Activated CD4-positive, alpha-beta T cell treated with anti-CD3 and anti-CD28 coated beads for 24 hours (primary cell): ENCODE measurements at regions not wholly inside any gene's neighbourhood (a gene's known extent, or its start where the extent isn't known, plus 50 kb on each side); places are given as distances from the start of the nearest gene placed in this dataset.
"Not testable (repeated sequence)": the region's sequence is repeated elsewhere in the genome, so short reads cannot be mapped to it uniquely, and the experiment has no call there.

Source experiments
- DNase-seq, 2 donors: peaks; one replicate each; pipeline ENCODE4 v3.0.0-alpha.2; 2020; ENCODE audit warnings: low read depth in 2 of 2

DNA sequence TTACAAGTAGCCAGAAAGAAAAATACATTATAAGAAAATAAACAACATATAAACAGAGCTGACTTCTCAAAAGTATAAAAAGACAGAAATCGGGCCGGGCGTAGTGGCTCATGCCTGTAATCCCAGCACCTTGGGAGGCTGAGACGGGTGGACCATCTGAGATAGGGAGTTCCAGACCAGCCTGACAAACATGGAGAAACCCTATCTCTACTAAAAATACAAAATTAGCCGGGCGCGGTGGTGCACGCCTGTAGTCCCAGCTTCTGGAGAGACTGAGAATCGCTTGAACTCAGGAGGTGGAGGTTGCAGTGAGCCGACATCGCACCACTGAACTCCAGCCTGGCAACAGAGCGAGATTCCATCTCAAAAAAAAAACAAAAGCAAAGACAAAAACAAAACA, 373.3 kb upstream of the ARPP21 start:
- DNase-seq: not testable (repeated sequence)

DNA sequence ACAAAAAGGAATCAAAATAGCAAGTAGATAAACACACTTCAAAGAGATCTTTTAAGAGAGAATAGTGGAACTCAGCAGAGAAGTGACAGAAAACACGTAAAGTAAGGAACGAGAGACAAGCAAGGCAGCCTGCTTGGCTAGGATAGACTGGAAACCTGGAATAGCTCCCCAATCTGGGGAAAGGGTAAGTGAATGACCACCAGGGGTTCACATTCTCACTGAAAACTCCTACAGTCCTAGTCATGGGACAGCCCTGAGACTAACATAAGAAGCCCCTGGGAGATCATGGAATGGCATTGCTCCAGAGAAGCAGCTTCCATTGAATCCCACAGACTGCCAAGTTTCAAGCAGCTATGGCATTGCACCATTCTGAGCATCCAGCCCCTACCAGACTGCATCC, 363.6 kb upstream of the ARPP21 start:
- no peak for DNase-seq

DNA sequence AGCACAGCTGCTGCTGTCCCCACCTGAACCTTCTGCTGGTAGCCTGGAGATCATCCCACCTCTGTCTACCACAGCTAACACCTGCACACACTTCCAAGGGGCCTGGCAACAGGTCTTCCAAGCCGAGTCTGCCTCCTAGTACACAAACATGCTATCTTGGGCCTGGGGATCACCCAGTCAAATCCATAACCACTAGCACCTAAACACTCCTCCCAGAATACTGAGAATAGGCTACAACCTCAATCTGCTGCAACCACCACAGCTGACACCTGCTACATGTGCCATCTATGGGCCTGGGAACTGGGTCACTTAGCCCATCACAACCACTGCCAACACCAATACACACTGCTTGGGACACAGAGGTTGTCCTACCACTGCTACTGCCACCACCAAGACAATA, 362.8 kb upstream of the ARPP21 start:
- DNase-seq: no peak

DNA sequence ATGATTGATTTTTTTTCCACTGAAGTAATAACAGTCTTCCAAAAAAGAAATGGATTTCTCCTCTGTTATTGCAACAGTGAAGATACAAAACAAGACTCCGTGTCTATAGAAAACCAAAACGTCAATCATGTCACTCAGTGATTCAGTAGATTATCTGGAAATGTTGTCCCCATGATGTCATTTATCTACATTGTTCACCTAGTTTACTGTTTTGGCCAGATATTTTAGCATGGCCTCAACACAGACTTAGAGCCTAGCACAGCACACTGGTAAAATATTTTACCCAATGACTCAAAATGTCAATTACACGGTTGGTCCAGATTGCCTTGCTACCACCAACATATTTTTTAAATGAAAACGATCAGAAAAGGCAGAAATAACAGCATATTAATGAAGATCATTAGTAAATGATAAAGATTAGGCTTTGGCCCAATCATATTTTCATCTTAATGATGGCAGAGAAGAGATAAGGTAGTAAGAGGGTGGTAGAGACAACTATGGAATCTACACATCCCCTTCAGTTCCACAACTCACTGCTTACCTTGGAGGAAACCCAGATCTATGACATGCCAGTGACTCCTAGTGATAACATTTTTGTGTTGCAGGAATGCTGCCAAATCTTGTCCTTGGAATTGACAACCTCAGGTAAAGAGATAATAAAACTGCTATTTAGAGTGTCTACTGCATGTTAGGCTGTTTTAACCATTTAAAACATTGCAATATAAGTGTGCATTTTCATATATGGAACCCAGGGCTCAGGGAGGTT, 347.7 kb upstream of the ARPP21 start:
- DNase-seq: no peak

DNA sequence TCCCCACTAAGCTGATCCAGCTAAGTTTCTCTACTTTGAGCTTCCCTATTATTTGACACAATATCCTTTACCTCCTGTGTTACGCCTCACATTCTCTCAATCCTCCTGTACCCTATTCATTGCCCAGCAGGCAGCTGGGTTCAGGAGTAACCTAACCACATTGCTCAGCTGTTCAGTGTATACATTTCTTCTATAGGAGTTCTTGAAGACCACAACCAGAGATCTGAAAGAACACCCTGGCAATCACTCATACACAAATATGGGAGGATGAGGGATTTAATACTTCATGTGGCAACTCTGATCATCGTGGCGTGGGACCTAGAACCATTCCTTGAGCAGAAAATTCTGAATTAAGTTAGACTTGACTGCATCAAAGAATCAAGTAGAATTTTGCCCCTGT, 346.8 kb upstream of the ARPP21 start:
- DNase-seq: no peak

DNA sequence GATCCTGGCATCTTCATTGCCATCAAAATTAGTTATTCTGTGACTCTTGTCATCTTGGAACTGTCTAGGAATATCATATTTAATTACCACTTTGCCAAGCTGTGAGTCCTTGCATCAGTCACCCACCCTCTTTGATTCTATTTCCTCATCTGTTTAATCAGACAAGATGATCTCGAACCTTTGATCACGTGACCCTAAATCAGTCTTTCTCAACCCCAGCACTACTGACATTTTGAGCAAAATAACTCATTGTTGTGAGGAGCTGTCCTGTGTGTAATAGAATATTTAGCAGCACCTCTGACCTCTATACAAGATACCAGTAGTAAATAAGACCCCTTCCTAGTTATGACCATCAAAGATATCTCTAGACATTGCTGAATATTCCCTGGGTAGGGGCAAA, 343.4 kb upstream of the ARPP21 start:
- no peak for DNase-seq

DNA sequence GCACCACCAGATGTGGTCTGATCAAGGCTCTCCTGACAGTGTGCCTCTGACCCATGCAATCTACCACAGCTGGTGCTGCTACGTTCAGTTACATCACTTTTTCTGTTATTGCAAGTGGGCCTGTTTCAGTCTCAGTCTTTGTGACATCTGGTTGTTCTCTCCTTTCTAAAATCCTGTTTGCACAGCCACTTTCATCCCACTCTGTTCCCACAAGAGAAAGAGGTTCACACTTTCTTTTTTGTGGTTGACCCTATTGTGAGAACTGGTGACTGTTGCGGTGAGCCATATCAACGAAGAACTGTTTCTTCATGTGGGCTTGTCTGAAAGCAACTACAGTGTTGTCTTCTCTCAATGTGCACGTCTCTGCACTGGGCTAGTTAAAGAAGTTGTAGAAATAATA, 342.8 kb upstream of the ARPP21 start:
- no peak for DNase-seq

DNA sequence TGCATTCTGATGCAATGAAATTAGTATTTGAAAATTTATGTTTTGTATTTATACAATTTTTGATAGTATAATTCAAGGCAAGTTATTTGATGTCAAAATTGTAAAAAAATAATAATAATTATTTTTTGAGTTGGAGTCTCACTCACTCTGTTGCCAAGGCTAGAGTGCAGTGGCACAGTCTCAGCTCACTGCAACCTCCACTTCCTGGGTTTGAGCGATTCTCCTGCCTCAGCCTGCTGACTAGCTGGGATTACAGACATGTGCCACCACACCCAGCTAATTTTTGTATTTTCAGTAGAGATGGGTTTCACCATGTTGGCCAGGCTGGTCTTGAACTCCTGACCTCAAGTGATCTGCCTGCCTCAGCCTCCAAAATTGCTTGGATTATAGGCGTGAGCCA, 342.4 kb upstream of the ARPP21 start:
- DNase-seq: not testable (repeated sequence)

DNA sequence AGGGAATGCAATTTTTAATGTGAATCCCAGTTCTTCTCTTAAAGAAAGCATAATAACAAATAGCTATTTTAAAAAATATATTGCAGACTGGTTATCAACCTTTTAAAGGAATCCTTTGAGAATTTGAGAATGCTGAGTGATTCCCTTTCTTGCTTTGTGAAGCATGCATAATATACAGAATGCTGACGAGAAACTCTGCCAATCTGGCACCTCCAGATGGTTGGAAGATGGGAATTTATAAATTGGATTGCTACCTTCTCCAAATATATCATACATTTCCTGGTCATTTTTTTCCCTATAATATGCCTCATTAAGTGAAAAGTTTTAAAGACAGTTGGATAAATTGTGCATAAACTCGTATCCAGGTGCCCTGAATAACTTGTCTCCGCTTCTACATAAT, 333.9 kb upstream of the ARPP21 start:
- DNase-seq: no peak

DNA sequence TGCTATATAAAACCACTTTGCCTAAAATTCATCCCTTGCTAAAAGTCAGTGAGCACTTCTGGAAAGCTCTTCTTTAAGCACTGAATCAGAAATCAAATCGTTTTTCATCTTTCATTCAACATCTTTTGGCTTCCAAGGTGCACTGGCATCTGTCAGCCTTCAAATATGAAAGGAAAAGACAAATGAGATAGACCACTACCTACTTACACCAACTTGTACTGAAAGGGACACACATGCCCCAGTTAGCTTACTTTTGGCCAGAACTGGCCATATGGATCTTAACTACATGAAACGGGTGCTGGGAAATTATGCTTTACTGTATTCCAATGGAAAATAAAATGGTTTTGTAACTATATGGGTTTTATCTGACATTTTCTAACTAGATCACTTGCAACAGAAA, 332.0 kb upstream of the ARPP21 start:
- DNase-seq: no peak

DNA sequence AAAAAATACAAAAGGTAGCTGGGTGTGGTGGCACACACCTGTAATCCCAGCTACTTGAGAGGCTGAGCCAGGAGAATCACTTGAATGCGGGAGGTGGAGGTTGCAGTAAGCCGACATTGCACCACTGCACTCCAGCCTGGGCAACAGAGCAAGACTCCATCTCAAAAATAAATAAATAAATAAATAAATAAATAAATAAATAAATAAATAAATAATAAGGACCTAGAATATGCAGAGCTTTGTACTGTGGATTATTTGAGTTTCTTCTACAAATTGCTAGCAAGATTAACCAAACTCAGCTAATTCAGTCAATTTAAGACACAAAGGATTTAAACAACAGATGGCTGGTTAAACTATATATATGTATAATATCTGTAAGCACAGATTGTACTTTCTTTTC, 322.5 kb upstream of the ARPP21 start:
- not testable (repeated sequence) for DNase-seq

DNA sequence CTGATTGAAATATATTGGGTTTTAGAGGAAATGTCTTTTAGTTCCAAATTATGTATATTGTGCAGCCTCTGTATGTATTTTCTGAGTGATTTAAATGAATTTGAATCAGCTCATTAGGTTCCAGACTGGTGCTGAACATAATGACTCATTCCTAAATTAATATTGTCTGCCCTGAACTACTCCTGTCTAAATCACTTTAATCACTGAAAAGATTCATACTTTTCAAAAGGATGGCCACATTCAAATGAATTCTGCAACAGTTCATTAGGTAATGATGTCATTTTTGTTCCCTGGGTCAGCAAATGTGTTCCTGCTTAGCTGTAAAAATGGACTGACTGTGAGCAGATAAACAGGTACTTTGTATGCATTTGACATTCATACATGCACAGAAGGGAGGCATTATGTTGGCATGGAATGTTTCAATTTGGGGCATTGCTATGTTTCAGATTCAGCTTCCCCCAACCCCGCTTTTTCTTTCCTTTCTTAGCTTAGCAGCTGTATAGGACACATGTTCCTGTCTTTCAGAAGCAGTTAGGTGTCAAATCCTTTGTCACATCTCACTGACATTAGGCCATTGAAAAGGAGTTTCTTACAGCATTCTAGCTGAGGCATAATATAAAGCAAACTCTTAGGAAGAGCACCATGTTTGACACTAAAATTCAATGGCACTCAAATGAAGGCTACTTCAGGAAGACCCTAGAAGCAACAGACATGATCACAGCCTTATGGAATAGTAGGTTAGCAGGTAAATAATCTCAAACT, 318.5 kb upstream of the ARPP21 start:
- DNase-seq: no peak

DNA sequence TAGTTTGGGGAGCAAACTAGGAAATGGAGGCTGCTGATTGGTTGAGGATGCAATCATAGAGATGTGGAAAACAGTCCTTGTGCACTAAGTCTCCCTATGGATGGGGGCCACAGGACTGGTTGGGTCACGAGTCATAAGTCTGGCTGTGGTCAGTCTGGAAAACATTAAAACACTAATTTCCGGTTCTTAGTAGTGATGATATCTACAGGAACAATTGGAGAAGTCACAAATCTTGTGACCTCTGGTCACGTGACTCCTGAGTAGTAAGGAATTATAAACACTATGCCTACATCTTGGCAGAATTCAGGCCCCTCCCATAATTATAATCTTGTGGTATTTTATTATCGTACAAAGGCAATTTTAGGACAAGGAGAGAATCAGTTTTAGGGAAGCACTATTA, 317.3 kb upstream of the ARPP21 start:
- no peak for DNase-seq

DNA sequence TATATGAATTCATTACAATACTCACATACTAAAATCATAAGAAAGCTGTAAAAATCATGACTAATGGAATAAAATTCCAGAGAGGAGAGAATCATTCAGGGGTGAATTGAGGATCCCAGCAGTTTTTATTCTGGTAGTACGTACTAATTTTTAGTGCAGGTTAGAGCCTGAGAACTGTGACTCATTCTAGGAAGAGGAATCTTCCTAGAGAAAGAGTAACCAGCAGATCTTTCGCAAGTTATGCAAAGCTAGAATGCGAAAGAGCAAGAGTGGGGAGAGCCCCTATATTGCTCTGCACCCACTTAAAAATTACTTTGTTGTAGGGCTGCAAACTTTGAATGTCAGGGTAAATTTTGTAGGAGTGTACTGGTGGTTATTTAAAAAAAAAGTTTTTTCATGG, 303.6 kb upstream of the ARPP21 start:
- no peak for DNase-seq

DNA sequence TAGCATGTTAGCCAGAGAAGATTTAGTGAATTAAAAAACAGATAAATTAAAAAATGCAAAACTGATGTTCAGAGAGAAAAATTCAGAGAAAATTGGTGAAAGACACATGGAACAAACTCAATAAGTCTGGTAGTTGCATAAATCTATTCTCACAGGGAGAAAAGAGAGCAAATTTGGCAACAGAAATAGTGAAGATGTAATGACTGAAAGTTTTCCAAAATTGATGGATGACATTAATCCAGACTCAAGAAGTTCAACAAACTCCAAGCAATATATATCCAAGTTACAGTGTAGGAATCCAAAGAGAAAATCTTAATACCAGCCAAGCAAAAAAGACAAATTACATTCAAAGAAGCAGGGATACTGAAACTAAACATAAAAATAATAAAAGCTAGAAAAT, 302.7 kb upstream of the ARPP21 start:
- DNase-seq: no peak

DNA sequence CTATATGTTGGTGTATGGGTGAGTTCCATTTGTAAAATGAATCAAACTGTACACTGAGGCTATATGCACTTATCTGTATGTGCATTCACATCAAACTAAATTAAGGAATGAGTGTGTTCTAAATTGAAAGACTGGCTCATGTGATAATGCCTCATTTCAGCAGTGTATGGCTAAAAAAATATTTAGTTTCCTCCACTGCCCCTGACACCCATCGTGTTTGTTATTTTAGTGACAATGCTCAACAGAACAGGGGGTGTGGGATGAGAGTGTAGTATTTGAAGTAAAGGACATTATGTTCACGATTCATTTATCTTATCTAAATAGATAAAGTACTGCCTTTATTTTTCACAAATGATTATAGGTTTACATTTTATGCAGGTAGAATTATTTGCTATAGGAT, 301.1 kb upstream of the ARPP21 start:
- no peak for DNase-seq

DNA sequence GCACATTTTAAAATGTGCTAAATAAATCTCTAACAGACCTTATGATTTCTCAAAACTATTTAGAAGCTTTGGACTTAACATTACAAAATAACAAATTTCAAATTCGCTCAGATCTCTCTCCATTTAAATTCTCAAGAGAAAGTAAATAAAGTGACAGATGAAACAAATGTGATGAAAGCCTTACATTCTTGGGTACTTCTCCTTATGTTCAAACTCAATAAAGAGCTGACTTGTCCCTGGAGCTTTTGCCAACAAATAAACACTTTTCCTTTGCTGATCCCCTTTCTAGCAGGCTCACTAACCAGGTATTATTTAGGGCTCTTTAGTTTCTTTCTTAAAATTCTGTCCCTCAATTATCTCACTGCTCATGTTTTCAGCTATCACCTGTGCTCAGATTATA, 259.1 kb upstream of the ARPP21 start:
- DNase-seq: no peak

DNA sequence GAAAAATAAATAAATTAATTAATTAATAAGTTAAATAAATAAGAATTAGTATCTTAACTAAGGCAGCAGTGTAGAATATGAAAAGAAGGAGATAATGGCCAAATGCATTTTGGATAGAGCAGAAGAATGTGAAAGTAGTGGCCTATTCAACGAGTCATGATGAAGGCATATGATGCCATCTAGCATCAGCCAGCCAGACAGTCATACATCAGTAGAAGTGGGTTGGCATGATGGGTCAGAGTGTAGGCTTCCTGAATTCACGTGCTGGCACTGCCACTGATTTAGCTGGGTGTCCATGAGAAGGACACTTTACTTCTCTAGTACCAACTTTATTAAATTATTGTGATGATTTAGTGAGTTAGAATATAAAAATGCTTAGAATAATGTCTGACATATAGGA, 256.1 kb upstream of the ARPP21 start:
- no peak for DNase-seq

DNA sequence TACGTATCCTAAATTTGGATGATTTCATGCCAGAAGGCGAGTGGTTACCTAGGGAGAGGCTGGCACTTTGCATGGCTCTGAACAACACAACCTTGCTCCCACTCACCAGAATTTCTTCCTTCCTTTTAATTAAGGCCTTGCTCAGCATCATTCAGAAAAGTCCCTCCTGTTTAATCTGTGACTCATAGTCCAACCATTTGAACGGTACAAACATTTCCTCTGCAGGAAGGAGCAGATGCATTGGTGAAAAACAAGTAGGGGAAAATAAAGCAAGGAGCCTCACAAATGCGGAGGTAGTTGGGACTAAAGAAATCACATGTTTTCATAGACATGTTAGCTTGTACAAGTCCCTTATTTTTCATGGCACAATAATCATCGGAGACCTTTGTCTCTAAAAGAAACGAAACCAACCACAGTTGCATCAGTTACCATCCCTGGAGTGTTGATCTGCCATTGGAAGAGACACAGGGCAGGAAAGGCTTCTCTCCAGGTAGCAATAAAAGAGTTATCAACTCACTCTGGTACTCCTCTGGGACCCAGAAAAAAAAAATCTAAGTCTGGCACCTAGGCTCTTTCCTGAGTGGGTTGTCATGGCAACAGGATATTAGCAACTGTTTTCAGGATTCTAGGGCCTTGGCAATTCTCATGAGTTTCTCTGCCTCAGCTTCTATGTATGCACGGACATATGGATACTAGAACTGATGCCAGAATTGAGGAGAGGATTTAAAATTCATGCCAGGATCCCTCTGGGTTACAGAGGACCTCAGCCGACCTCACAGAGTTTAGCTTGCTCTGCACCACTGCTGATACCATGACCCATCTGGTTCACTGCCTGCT, 255.4 kb upstream of the ARPP21 start:
- DNase-seq: no peak

DNA sequence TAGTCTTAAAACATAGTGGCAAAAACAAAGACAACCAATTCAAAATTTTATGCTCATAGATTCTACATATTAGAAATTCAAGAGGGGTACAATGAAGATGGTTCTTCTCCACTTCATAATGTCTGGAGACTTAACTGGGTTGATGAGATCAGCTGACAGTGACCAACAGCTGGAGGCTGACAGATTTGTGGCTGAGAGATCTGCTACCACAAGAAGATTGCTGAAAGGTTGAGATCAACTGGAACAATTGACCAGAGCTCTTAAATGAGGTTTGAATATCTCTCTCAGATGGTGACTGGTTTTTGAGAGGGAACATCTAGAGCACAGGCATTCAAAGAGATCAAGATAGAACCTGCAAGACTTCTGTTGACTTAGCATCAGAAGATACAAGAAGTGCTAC, 254.1 kb upstream of the ARPP21 start:
- no peak for DNase-seq

DNA sequence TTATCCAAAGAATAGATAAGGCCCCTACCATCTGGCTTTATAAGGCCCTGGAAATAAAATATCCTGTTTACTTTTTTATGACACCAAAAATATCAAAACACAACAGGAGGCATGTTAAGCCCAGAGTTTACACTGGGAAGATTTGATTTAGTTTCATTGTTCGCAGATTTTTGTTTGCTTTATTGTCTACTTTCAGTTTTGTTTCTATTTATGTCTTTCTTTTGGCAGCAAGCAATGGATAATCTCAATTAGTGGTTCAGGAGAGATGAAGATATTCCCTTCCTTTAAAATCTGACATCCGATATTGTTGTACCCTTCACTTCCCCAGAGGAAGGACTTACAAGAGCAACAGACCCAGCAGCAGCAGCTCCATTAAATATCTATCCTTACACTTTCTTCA, 249.4 kb upstream of the ARPP21 start:
- DNase-seq: no peak

DNA sequence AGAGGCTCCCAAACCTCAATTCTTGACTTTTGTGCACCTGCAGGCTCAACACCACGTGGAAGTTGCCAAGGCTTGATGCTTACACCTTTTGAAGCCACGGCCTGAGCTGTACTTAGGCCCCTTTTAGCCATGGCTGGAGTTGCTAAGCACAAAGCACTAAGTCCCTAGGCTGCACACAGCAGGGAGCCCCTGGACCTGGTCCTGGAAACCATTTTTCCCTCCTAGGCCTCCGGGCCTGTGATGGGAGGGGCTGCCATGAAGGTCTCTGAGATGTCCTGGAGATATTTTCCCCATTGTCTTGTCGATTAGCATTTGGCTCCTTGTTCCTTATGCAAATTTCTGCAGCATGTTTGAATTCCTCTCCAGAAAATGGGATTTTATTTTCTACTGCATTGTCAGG, 247.1 kb upstream of the ARPP21 start:
- DNase-seq: no peak
